ENCODE measurements at regions not wholly inside any gene's neighbourhood (a gene's known extent, or its start where the extent isn't known, plus 50 kb on each side); places are given as distances from the start of the nearest gene placed in this dataset.
"Not testable (repeated sequence)": the region's sequence is repeated elsewhere in the genome, so short reads cannot be mapped to it uniquely, and the experiment has no call there.

GRCh38 chr5:23411994-23412393 is 95.4 kb upstream of the PRDM9 start:
- no peak for TF ChIP-seq CTCF (IDR thresholded peaks at IDR 0.05; ENCODE audit: insufficient read depth, low read length, poor library complexity, severe bottlenecking)
- no peak for DNase-seq (ENCODE audit: low read depth)
- no peak overlapping the region for H3K4me3 ChIP-seq (ENCODE audit: low read depth, low read length)
- H3K27me3 ChIP-seq (ENCODE audit: control insufficient read depth, insufficient read depth, low read length): no peaks in the 10 kb centered on the region
- no peaks in the 10 kb centered on the region for H3K36me3 ChIP-seq (ENCODE audit: control insufficient read depth, insufficient read depth, low read length)

- H3K27me3 ChIP-seq (ENCODE audit: control insufficient read depth, insufficient read depth, low read length): no peaks in the 10 kb centered on the region
- TF ChIP-seq CTCF (IDR thresholded peaks at IDR 0.05; ENCODE audit: insufficient read depth, low read length, poor library complexity, severe bottlenecking): no peak
- no peak overlapping the region for H3K4me3 ChIP-seq (ENCODE audit: low read depth, low read length)
- no peak for DNase-seq (ENCODE audit: low read depth)
- no peaks in the 10 kb centered on the region for H3K36me3 ChIP-seq (ENCODE audit: control insufficient read depth, insufficient read depth, low read length)
Measured at GRCh38 chr5:23411200-23411599, 96.2 kb upstream of the PRDM9 start.

GRCh38 chr5:23410775-23411174 is 96.6 kb upstream of the PRDM9 start:
- not testable (repeated sequence) for H3K4me3 ChIP-seq (ENCODE audit: low read depth, low read length); H3K36me3 ChIP-seq (ENCODE audit: control insufficient read depth, insufficient read depth, low read length); DNase-seq (ENCODE audit: low read depth)

GRCh38 chr5:23405316-23406068 is 101.9 kb upstream of the PRDM9 start:
- no peak for DNase-seq (ENCODE audit: low read depth)
- H3K36me3 ChIP-seq (ENCODE audit: control insufficient read depth, insufficient read depth, low read length): no peaks in the 10 kb centered on the region
- TF ChIP-seq CTCF (IDR thresholded peaks at IDR 0.05; ENCODE audit: insufficient read depth, low read length, poor library complexity, severe bottlenecking): no peak
- H3K4me3 ChIP-seq (ENCODE audit: low read depth, low read length): no peak overlapping the region
- H3K27me3 ChIP-seq (ENCODE audit: control insufficient read depth, insufficient read depth, low read length): no peaks in the 10 kb centered on the region

More at GRCh38 chr5:23410775-23411174, 96.6 kb upstream of the PRDM9 start:
- H3K27me3 ChIP-seq (ENCODE audit: control insufficient read depth, insufficient read depth, low read length): not testable (repeated sequence)

GRCh38 chr5:23402585-23402984 is 104.8 kb upstream of the PRDM9 start:
- TF ChIP-seq CTCF (IDR thresholded peaks at IDR 0.05; ENCODE audit: insufficient read depth, low read length, poor library complexity, severe bottlenecking): no peak
- Histone ChIP-seq H3K27me3 (ENCODE audit: control insufficient read depth, insufficient read depth, low read length) (no peaks in the 10 kb centered on the region), H3K4me3 (ENCODE audit: low read depth, low read length) (no peak overlapping the region), H3K36me3 (ENCODE audit: control insufficient read depth, insufficient read depth, low read length) (no peaks in the 10 kb centered on the region)
- DNase-seq (ENCODE audit: low read depth): no peak

- no peak overlapping the region for H3K4me3 ChIP-seq (ENCODE audit: low read depth, low read length)
- DNase-seq (ENCODE audit: low read depth): no peak
- no peaks in the 10 kb centered on the region for H3K27me3 ChIP-seq (ENCODE audit: control insufficient read depth, insufficient read depth, low read length)
- no peaks in the 10 kb centered on the region for H3K36me3 ChIP-seq (ENCODE audit: control insufficient read depth, insufficient read depth, low read length)
- TF ChIP-seq CTCF (IDR thresholded peaks at IDR 0.05; ENCODE audit: insufficient read depth, low read length, poor library complexity, severe bottlenecking): no peak
Measured at GRCh38 chr5:23400951-23401350, 106.5 kb upstream of the PRDM9 start.
